ENCODE measurements at regions not wholly inside any gene's neighbourhood (a gene's known extent, or its start where the extent isn't known, plus 50 kb on each side); places are given as distances from the start of the nearest gene placed in this dataset.

- no peak for DNase-seq (ENCODE audit: low spot score)
These were observed 290.5 kb downstream of the RFC3 start for GRCh38 chr13:34108410-34108809.

DNA sequence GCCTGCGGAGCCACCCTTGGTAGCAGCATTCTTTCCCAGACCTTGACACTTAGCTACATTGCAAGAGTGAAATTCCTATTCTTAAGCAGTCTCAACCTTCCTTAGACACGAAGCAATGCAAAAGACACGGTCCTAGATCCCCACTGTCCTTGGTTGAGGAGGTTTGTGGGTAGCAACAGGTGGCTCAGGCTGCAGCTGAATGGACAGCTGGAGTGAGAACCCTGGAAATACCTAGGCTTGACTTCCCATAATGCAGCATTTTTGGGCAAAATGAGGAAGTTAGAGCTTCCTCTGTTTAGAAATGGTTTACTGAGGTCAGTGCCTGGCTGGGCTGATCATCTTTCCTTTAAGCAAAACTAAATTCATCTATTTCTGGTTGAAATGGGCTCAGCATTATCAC lies 296.6 kb downstream of the RFC3 start:
- no peak for DNase-seq (ENCODE audit: low spot score)

DNA sequence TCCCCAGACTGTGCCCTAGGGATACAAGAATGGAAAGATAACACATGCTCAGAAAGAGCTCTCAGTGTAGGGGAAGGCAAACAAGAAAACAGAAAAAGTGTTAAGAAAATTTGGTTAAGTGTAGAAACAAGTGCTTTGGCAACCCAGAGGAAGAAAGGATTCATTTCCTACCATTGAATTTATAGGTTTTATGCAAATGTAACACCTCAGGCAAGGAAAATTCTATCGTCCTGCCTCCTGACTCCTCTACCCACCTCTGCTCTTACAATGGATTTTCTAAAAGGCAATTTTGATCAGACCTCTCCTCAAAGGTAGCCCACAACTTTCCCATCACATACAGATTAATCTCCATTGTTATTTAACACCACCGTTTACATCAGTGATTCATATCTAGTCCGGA lies 298.7 kb downstream of the RFC3 start:
- no peak for DNase-seq (ENCODE audit: low spot score)

GRCh38 chr13:34124666-34125306 lies 306.8 kb downstream of the RFC3 start:
- no peak for DNase-seq (ENCODE audit: low spot score)

- no peak for DNase-seq (ENCODE audit: low spot score)
These were observed 309.6 kb downstream of the RFC3 start for GRCh38 chr13:34127523-34127922.

GRCh38 chr13:34128661-34129060 lies 310.7 kb downstream of the RFC3 start:
- no peak for DNase-seq (ENCODE audit: low spot score)

- DNase-seq (ENCODE audit: low spot score) = no peak
These were observed 311.5 kb downstream of the RFC3 start for GRCh38 chr13:34129436-34129835.

GRCh38 chr13:34137200-34137599 lies 319.3 kb downstream of the RFC3 start:
- no peak for DNase-seq (ENCODE audit: low spot score)

DNA sequence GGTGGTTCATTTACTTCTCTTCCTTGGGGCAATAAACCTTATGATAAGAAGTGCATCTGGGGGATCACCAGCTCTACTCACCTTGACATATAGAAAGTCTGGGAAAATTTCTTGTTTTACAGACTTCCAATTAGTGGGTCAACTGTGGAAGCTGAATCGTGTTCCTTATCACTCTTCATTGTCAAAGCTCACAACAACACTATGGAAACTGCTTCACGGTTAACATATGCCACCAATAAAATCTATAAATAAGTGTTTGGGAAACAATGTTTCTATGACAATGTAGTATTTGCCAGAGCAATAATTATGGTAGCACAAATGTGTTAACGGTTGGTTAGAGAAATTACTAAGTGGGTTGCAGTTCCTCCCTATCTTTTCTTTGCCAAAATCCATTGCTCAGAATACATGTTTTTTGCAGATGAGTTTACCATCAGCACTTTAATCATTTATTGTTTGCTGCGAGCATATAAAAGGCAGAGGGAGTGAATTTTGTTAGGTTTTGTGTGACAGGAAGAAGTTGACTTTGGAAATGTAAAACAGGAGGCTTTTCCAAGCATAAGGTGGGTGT lies 321.8 kb downstream of the RFC3 start:
- DNase-seq (ENCODE audit: low spot score) = no peak

DNA sequence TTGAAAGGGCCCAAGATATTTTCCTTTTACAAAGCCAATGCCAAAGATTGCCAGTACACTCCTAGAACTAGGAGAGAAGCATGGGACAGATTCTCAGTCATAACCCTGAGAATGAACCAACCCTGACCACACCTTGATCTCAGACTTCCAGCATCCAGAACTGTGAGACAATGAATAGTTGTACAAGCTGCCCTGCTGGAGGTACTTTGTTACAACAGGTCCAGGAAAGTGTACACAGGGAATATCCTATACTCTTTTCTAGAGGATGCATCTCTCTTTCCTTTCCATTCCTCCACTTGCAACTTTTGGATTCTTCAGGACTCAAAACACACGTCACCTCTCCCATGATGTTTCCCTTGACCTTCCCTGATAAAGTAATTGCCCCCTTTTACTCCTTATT lies 325.7 kb downstream of the RFC3 start:
- DNase-seq (ENCODE audit: low spot score) = no peak

DNA sequence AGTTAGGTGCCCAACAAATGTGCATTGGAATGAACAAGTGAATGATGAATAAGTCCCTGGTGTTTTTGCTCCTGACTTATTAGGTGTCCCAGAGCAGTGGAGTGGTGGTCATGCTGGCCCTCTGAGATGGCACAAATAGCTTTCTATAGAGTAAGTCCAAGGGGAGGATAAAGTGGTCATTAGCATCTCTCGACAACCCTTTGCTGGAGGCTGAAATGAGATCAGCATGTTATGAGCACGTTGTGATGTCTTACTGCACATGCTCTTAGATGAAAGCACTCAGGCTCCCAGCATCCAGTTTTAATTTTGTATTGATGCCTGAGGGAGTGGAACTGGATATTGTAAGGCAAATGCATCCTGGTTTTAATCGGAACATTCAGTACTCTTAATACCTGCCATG lies 326.2 kb downstream of the RFC3 start:
- no peak for DNase-seq (ENCODE audit: low spot score)

DNA sequence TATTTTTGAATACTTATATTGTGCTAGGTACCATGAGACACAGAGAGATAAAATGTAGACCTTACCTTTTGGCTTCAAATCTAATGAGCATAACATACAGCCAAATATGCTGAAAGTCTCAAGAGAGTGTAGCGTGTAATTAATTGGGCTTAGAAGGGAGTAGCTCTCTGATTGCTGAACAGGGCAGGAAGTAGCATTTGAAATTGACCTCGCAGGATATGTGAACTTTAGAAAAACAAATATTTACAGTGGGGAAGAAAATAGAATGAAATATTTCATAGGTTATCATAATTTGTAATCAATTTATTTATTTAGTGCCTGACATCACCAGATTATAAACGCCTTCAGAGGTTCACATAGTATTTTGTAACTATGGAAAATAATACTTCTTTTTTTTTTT lies 327.1 kb downstream of the RFC3 start:
- DNase-seq (ENCODE audit: low spot score) = no peak

GRCh38 chr13:34148359-34148758 lies 330.4 kb downstream of the RFC3 start:
- no peak for DNase-seq (ENCODE audit: low spot score)

- no peak for DNase-seq (ENCODE audit: low spot score)
These were observed 333.9 kb downstream of the RFC3 start for GRCh38 chr13:34151885-34152284.

GRCh38 chr13:34152409-34152808 lies 334.5 kb downstream of the RFC3 start:
- no peak for DNase-seq (ENCODE audit: low spot score)

DNA sequence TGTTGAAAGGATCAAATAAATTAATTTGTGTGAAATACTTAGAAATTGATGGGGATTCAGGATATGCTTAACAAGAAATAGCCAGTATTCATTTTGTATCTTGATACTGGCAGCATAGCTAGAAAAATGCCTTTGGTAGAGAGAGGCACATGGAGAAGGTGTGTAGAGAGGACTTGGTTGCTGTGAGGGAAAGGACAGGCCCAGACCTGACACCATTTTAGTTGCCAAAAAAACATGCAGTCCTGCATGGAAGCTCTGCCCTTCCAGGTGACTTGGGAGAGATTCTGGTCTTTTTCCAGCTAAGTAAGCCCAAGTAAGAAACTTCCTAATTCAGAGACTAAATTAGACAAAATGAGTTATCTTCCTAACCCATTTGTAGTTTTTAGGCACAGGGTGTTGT lies 335.0 kb downstream of the RFC3 start:
- no peak for DNase-seq (ENCODE audit: low spot score)

DNA sequence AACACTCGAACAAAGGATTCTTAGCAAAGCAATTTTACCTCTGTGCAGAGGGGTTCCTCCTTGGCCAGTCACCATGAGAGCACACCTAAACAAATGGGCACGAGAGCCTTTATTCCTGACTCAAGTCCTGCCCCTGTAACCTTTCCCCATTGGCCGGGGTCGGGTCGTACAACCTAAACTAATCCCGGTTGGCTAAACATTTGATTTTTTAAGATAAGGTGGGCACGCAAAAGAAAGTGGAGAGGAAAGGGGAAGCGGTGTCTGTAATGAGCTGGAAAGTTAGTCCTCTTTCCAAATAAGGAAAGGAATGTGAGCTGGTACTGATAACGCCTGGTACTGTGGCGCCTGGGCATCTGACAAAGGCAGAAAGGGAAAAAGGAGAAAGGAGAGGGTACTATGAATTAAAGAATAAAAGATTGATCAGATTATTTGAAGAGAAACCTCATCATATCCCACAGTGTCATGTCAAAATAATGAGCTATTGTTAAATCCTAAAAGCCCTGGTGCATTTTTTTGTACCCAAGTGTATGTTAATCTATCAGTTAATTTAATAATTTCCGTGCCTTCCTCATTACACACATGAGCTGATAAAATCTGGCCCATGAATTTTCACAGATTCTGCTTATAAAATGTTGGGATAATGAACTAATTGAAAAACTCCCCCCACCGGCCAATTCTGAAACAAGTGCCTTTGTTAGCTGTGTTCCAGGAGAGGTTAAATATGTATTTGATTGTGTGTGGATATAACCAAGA lies 335.7 kb downstream of the RFC3 start:
- peak; percentile 79 for DNase-seq (ENCODE audit: low spot score)

GRCh38 chr13:34155931-34156607 lies 338.1 kb downstream of the RFC3 start:
- DNase-seq (ENCODE audit: low spot score) = peak; percentile 61

- peak; percentile 94 for DNase-seq (ENCODE audit: low spot score)
These were observed 339.0 kb downstream of the RFC3 start for GRCh38 chr13:34156841-34157365.

DNA sequence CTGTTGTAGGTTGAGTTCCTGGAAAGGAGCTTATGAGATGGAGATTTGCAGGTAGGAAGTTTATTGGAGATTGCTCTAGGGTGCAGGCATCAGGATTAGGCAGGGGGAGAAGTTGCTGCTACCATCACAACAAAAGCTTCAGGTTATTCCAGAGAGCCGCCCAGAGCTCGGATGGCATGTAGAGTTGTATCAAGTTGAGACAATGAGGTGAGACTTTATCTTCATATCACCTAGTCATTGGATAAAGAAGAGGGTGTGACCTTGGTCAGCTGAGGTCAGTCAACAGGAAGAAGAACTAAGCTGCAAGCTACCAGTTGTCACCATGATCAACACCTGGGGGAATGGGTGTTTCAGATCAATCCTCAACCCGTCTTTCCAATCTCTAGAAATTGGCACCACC lies 342.0 kb downstream of the RFC3 start:
- no peak for DNase-seq (ENCODE audit: low spot score)

- peak; percentile 76 for DNase-seq (ENCODE audit: low spot score)
These were observed 344.1 kb downstream of the RFC3 start for GRCh38 chr13:34161931-34162543.

DNA sequence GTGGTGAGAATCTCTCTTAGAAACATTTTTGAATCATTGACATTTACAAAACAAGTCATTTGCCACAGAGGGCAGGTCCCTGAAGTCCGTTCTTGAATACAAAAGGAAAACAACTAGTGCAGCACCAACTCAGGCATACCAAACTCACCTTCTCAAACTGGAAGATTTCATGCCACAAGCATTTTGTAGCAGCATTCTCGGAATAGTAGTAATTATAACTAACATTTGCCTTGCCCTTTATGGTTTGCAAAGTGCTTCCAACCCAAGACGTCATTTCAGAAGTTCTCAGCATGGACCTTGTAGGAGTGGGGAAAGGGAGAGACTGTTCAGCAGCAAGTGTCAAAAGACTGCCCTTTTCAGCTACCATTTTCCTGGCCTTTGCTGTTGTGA lies 344.6 kb downstream of the RFC3 start:
- peak; percentile 11 for DNase-seq (ENCODE audit: low spot score)

Measured in H4 (cell line).